HUDEP-2 (cell line): ENCODE measurements at regions not wholly inside any gene's neighbourhood (a gene's known extent, or its start where the extent isn't known, plus 50 kb on each side); places are given as distances from the start of the nearest gene placed in this dataset.

Experiments used
- DNase-seq, 76 experiments: peaks; one replicate each; lab custom pipeline; 2025; ENCODE audit not compliant: unreplicated experiment in 76 of 76; lab: John Stamatoyannopoulos, UW

DNA sequence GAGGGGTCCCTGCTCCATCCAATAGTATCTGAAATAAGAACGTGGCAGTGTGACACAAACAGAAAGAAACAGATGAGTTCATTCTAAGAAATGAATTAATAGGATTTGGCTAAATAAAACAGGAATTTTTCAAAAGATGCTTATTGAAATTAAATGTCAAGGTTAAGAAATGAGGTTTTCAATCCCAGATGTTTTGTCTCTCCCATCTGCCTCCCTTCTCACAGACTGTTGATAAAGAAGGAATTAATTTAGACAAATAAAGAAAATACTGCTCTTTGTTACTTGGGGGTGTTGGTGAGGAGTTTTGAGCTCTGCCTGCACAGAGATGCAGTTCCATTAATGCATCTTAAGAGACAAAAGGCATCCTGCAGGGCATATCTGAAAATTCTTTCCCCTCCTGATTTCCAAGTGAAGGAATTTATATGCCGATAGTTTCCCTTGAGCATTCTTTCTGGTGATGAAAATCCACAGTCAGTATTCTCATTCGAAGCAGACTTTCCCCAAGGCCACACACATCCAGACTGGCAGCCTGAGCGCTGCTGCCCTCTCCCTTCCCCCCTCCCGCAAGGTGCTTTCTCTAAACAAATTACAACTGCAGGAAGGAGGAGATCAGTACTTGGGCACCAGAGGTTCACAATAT lies 385.4 kb upstream of the RND3 start:
- DNase-seq: no peak

GRCh38 chr2:150866431-150866830 lies 379.0 kb upstream of the RND3 start:
- DNase-seq: no peak

DNA sequence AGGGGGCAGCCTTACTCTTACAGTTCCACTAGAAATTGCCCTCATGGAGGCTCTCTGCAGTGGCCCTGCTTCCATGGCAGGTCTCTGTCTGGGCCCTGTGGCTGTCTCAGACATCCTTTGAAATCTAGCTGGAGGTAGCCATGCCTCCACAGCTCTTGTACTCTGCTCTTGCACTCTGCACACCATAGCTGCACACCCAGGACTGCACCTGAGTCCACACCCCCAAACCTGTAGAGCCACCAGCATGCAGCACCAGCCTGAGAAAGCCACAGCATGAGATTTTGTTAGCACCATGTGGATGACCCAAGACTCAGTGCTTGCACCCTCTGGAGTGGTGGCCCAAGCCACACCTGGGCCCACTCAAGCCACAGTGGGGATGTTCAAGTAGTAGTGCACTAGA lies 376.2 kb upstream of the RND3 start:
- no peak for DNase-seq

DNA sequence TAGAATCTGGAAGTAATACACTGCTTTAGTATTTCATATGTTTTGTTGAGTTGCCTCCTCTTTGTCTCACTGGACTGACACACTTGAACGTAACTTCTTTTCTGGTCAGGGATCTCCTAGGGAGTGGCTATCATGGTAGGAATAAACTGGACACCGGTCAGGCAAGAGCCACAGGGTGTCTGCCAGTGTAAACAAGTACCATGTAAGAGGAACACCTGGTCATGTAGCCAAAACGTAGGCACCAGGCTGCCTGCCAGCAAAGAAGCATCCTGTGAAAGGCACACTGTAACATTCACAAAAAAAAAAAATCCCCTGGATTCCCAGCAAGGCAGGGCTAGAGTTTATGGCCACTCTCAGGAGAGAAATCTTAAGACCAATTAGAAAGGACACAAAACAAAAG lies 372.8 kb upstream of the RND3 start:
- no peak for DNase-seq

- no peak for DNase-seq
These were observed 372.4 kb upstream of the RND3 start for GRCh38 chr2:150859877-150860276.

- DNase-seq: no peak
These were observed 371.7 kb upstream of the RND3 start for GRCh38 chr2:150859162-150859561.

- no peak for DNase-seq
These were observed 370.9 kb upstream of the RND3 start for GRCh38 chr2:150858382-150858781.

DNA sequence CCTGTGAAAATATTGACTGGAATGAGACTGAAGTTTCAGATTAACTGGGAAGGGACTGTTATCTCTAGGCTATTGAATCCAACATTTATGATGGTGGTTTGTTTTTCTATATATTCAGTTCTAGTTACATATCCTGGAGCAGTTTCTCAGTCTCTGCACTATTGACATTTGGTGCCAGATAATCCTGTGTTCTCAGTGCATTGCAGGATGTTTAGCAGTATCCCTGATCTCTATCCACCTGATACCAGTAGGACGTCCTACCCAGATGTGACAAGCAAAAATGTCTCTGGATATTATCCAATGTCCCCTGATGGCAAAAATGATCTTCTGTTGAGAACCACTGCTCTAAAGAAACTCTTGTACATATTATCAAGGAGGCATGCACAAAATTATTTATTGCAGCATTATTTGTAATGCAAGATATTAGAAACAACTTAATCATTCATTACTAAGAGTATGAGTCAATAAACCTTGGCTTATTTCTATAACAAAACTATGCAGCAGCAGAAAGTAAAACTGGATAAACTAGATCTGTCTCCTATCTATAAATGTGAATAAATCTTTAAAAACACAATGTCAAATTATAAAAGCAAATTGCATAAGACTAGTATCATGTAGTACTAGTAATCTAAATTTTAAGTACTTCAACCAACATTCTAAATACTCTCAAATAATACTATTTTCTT lies 369.3 kb upstream of the RND3 start:
- DNase-seq: no peak

- no peak for DNase-seq
These were observed 365.8 kb upstream of the RND3 start for GRCh38 chr2:150853263-150853662.

DNA sequence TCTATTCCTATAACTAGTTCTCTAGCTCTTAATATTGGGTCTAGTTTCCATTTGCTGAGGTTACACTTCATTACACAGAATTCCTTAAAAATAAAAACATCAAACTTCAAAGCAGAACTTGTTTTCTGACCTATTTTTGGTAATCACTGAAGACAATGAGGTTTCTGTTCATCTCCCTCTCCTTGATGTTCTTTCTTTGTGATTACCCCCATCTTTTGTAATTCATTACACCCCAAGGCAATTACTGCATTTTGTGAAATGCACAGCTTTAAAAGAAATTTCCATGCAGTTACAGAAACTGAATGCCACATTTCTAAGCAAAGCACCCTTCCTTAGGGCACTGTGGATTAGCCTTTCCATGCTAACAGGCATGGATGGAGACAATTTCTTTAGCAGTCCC lies 363.2 kb upstream of the RND3 start:
- no peak for DNase-seq

GRCh38 chr2:150847578-150847977 lies 360.1 kb upstream of the RND3 start:
- no peak for DNase-seq

- DNase-seq: no peak
These were observed 359.2 kb upstream of the RND3 start for GRCh38 chr2:150846691-150847090.

GRCh38 chr2:150832686-150833085 lies 345.2 kb upstream of the RND3 start:
- DNase-seq: no peak

- DNase-seq: no peak
These were observed 336.7 kb upstream of the RND3 start for GRCh38 chr2:150824118-150824517.

DNA sequence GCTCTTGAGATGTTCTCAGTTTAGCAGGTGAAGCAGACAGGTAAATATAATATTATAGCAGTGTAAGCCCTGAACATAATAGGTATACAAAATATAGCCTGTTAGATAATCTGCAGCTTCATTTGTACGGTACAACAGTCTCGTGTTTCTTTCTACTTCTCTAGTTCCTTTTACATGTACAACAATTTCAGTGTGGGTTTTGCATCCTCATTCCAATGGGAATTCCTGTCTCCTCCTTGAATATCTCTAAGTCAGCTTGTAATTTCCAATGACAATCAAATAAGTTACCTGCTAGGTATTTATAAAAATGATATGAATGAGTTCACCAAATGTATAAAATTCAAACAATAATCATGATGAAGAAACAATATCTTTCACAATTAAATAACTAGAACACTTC lies 330.0 kb upstream of the RND3 start:
- DNase-seq: no peak

DNA sequence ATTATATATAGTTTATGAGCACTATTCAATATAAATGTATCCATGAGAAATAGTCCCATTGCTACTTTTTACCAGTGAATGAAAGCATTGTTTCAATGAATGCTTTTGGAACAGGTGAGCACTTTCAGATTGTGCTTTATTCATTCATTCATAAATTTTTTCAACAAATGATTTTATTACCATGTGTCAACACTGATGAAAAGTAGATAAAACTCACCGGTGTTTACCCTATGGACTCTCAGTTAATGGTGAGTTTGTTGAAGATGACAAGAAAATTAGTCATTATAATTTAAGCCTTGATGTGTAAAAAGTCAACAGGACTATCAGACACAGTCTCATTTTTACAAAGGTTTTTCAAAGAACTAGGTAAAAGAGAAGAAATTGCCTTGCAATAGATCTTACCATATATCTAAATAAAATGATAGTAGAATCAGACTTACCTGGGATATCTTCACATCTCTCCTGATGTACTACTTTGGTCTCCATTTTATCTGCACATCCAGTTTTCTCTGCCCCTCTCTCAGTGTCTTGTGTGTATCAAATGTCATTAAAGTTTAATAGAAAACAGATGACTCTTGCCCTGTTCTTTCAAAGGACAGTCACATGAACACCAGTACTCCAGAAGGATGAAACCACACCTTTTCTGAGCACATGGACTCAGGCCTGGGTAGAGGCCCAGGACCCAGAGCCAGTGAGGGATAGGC lies 325.3 kb upstream of the RND3 start:
- no peak for DNase-seq

DNA sequence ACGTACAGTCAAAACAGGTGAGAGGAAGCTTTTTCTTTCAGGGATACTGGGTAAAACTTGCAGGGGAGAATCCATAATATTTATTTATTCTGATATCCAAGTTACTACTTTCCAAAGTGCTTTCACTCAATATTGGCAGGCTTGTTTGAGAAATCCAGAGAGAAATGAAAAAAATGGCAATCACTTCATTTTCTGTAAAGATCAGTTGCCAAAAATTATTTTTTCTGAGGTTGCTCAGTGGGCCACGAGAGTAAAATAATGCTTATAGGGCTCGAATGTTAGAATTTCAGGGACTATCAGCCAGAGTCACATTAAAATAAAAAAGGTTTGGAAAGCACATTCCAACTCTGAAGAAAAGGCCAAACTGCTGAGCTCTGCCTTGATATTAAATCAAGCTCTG lies 324.6 kb upstream of the RND3 start:
- DNase-seq: no peak

DNA sequence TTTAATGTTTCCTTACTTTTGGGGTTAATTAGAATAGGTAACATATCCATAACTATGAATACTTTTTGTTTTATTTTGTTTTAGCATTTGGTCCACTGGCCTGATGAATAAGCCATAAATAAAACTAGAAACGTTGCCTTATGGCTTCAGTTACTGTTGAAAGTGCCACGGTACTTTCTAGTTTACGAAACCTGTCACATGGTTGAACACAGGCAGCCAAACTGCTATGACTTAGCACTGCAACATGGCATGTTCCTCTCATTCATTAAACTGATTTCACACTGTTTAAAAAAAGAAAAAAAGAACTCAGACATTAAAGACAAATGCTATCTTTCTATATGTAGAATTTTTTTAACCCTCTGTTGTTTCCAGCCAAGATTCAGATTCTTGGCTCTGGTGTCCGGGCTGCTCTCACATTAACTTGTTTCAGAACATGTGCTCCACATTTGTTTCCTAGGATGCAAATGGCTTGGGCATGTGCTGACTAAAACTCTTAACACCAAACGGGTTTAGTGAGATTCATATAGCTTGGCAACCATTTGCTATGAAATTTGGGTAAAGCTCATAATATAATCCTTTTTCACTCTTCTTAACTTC lies 323.9 kb upstream of the RND3 start:
- DNase-seq: no peak

GRCh38 chr2:150809103-150809502 lies 321.6 kb upstream of the RND3 start:
- no peak for DNase-seq

GRCh38 chr2:150806336-150806735 lies 318.9 kb upstream of the RND3 start:
- no peak for DNase-seq

DNA sequence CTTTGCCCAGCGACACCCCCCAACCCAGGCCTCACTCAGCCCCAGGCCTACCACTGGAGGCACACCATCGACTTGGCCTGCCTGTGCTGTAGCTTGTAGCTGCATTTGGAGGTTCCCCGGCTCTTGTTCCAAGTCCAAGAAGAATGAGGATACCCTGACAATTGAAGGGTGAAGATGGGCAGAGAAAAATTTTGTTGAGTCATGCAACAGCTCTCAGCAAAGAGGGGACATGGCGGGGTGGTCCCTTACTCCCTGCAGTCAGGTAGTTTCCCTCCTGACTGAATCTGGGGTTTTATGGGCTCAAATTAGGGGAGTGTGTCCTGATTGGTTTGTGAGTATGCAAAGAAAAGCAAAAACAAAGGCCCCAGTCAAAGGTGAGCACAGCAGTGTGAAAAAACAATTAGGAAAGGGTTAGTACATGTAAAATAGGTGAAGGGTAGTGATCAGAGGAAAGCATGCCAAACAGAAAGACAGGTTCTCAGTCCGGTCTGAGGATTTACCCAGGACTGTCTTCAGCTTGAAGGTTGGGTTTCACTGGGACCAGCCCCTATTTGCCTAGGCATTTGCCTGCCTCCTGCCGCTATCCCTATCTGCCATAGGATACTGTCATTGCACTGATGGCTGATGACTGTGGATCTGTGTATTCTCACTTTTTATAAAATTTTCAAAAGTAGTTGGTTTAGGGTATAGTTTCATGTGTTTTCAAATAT lies 316.4 kb upstream of the RND3 start:
- DNase-seq: no peak
